H1 (cell line): ENCODE measurements at regions not wholly inside any gene's neighbourhood (a gene's known extent, or its start where the extent isn't known, plus 50 kb on each side); places are given as distances from the start of the nearest gene placed in this dataset.

Experiments used
- EZH2 ChIP-seq: fragments of 200-600 bp; sonication (generic); IDR thresholded peaks from 2 replicates; pipeline ENCODE4 v1.7.1; 2012; ENCODE audit warnings: low read depth, mild to moderate bottlenecking, moderate library complexity, low read length, inconsistent platforms; ENCODE audit not compliant: severe bottlenecking
- GTF2F1 ChIP-seq: IDR thresholded peaks from 2 replicates; pipeline ENCODE4 v1.6.1; 2012; ENCODE audit warnings: low read depth, low read length, improper control_type of control experiment, borderline replicate concordance
- KDM1A ChIP-seq: fragments of 200-600, 300-600 bp; sonication (generic); IDR thresholded peaks from 2 replicates; pipeline ENCODE4 v1.7.1; 2016; ENCODE audit warnings: mild to moderate bottlenecking, low read length, borderline replicate concordance
- NRF1 ChIP-seq: IDR thresholded peaks from 2 replicates; pipeline ENCODE4 v1.6.1; 2011; ENCODE audit warnings: mild to moderate bottlenecking, low read depth, low read length, improper control_type of control experiment
- POLR2A ChIP-seq, 2 experiments: IDR thresholded peaks; 1 replicate in 1 of 2; 2 replicates in 1 of 2; pipeline ENCODE4 v1.6.1; 2011; ENCODE audit warnings: low read depth in 2 of 2, low read length in 2 of 2, mild to moderate bottlenecking in 2 of 2; ENCODE audit errors: control extremely low read depth in 1 of 2
- RAD21 ChIP-seq, 2 experiments: IDR thresholded peaks in 1 of 2; conservative IDR thresholded peaks in 1 of 2; 2 replicates each; pipeline ENCODE4 v1.6.1; 2011; ENCODE audit warnings: low read depth in 2 of 2, low read length in 2 of 2, improper control_type of control experiment in 1 of 2, inconsistent platforms in 1 of 2, mild to moderate bottlenecking in 1 of 2, moderate library complexity in 1 of 2
- SP2 ChIP-seq: IDR thresholded peaks from 2 replicates; pipeline ENCODE4 v1.6.1; 2012; ENCODE audit warnings: mild to moderate bottlenecking, low read length, inconsistent platforms

DNA sequence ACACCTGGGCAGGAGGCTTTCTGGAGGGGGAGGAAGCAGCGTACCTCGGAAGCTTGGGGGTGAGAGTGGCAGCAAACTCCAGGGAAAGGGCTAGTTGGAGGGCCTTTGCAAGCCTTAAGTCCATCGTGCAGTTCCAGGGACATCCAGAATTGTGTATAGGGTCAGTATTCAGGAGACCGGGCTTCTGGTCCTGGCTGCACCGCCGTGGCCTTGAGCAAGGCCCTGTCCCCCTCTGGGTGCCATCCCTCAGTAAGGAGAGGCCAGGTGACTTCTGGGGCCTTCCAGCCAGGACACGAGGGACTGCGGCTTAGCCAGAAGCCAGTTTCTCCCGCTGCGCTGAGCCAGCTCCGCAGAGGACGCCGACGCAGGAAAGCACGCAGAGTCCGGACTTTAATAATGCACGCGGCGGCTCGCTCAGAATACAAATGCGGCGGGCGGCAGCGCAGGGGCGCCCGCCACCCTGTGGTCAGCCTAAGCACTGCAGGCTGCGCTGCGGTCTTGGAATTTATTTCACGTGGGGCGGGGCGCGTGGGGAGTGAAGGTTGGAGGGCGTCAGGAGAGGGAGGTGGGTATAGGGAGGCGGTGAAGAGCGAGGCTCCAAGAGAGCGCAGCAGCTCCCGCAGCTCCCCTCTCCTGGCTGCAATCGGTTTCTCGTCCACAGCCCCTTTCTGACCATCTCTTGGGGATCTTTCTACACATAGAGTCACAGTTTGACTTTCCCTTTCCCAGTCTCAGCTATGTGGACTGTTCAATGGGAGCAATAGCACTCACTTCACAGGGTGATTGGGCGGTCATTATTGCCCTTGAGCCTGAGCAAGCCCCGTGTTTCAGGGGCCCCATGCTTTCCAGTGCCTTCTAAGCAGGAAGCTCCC is 94.1 kb upstream of the GPR50 start (continued):
- TF ChIP-seq RAD21 (IDR thresholded peaks at IDR 0.05 in 1 of 2, conservative IDR thresholded peaks at IDR 0.05 in 1 of 2; ENCODE audit: low read depth in 2 of 2, low read length in 2 of 2) (peak; percentile 72 to 85), POLR2A (IDR thresholded peaks at IDR 0.05; ENCODE audit: control extremely low read depth in 1 of 2, low read depth in 2 of 2, low read length in 2 of 2) (no peak), KDM1A (no peak), EZH2 (no peak), NRF1 (no peak), GTF2F1 (no peak), SP2 (no peak)
